SK-N-SH treated with all-trans-retinoic acid at 6 μM for 48 hours (cell line): ENCODE measurements at regions not wholly inside any gene's neighbourhood (a gene's known extent, or its start where the extent isn't known, plus 50 kb on each side); places are given as distances from the start of the nearest gene placed in this dataset.
A peak's percentile ranks its signal among the peaks of the same experiment; 100 is the strongest.

ENCODE experiments used
- ATAC-seq: fragments of 200-7000 bp; cut with Tn5 transposase; 3 replicates; pipeline ENCODE4 v1.9.1; 2020; ENCODE audit warnings: mild to moderate bottlenecking, moderate library complexity
- ARNTL ChIP-seq: fragments of 450-650 bp; formaldehyde crosslinking; IDR thresholded peaks from 2 replicates; pipeline ENCODE4 v1.5.0; 2020; ENCODE audit warnings: low read depth, mild to moderate bottlenecking, moderate library complexity, borderline replicate concordance
- BACH2 ChIP-seq: fragments of 250-450 bp; sonication (Bioruptor Pico); IDR thresholded peaks from 2 replicates; pipeline ENCODE4 v1.9.0; 2021; ENCODE audit warnings: mild to moderate bottlenecking, borderline replicate concordance
- CREB5 ChIP-seq: fragments of 250-450 bp; sonication (Bioruptor Pico); IDR thresholded peaks from 2 replicates; pipeline ENCODE4 v1.5.1; 2020; ENCODE audit warnings: low read depth, mild to moderate bottlenecking, moderate library complexity
- CSDC2 ChIP-seq: fragments of 250-450 bp; sonication (Bioruptor Pico); IDR thresholded peaks from 2 replicates; pipeline ENCODE4 v1.5.0; 2020; ENCODE audit warnings: mild to moderate bottlenecking, moderate library complexity
- CSRNP3 ChIP-seq: fragments of 250-450 bp; sonication (Bioruptor Pico); IDR thresholded peaks from 2 replicates; pipeline ENCODE4 v1.5.1; 2021; ENCODE audit warnings: mild to moderate bottlenecking, moderate library complexity
- ESRRG ChIP-seq: fragments of 250-450 bp; sonication (Bioruptor Pico); IDR thresholded peaks from 2 replicates; pipeline ENCODE4 v1.6.1; 2021; ENCODE audit warnings: mild to moderate bottlenecking
- GLIS3 ChIP-seq: fragments of 250-450 bp; sonication (Bioruptor Pico); IDR thresholded peaks from 2 replicates; pipeline ENCODE4 v1.5.0; 2020; ENCODE audit warnings: mild to moderate bottlenecking, moderate library complexity
- OSR1 ChIP-seq: fragments of 250-450 bp; sonication (Bioruptor Pico); IDR thresholded peaks from 2 replicates; pipeline ENCODE4 v1.8.0; 2022; ENCODE audit warnings: moderate library complexity, mild to moderate bottlenecking, inconsistent platforms
- PATZ1 ChIP-seq: fragments of 250-450 bp; sonication (Bioruptor Pico); IDR thresholded peaks from 2 replicates; pipeline ENCODE4 v1.8.0; 2020; ENCODE audit warnings: mild to moderate bottlenecking, moderate library complexity, borderline replicate concordance
- POU6F1 ChIP-seq: fragments of 250-450 bp; sonication (Bioruptor Pico); IDR thresholded peaks from 2 replicates; pipeline ENCODE4 v1.8.0; 2021; ENCODE audit warnings: low read depth, mild to moderate bottlenecking, moderate library complexity, borderline replicate concordance
- PPARA ChIP-seq: fragments of 250-450 bp; sonication (Bioruptor Pico); IDR thresholded peaks from 2 replicates; pipeline ENCODE4 v1.5.0; 2020; ENCODE audit warnings: mild to moderate bottlenecking, borderline replicate concordance
- RARB ChIP-seq: fragments of 250-450 bp; sonication (Bioruptor Pico); IDR thresholded peaks from 2 replicates; pipeline ENCODE4 v1.8.0; 2021; ENCODE audit warnings: mild to moderate bottlenecking, moderate library complexity
- SNAI2 ChIP-seq: fragments of 250-450 bp; sonication (Bioruptor Pico); IDR thresholded peaks from 2 replicates; pipeline ENCODE4 v1.5.0; 2020; ENCODE audit warnings: mild to moderate bottlenecking, moderate library complexity
- TCF4 ChIP-seq: fragments of 250-450 bp; sonication (Bioruptor Pico); IDR thresholded peaks from 2 replicates; pipeline ENCODE4 v1.8.0; 2021; ENCODE audit warnings: mild to moderate bottlenecking, moderate library complexity, borderline replicate concordance
- TOX ChIP-seq: fragments of 250-450 bp; sonication (Bioruptor Pico); IDR thresholded peaks from 2 replicates; pipeline ENCODE4 v1.8.0; 2021; ENCODE audit warnings: mild to moderate bottlenecking, moderate library complexity, borderline replicate concordance
- TSHZ2 ChIP-seq: fragments of 250-450 bp; sonication (Bioruptor Pico); IDR thresholded peaks from 2 replicates; pipeline ENCODE4 v1.5.0; 2020; ENCODE audit warnings: mild to moderate bottlenecking, moderate library complexity
- ZFP3 ChIP-seq: fragments of 250-450 bp; sonication (Bioruptor Pico); IDR thresholded peaks from 2 replicates; pipeline ENCODE4 v1.5.0; 2020; ENCODE audit warnings: mild to moderate bottlenecking, moderate library complexity
- ZFP30 ChIP-seq: fragments of 450-650 bp; formaldehyde crosslinking; IDR thresholded peaks from 2 replicates; pipeline ENCODE4 v1.5.0; 2022; ENCODE audit warnings: mild to moderate bottlenecking, moderate library complexity
- ZNF565 ChIP-seq: fragments of 450-650 bp; formaldehyde crosslinking; conservative IDR thresholded peaks from 2 replicates; pipeline ENCODE4 v1.5.0; 2020; ENCODE audit warnings: low read depth, mild to moderate bottlenecking, moderate library complexity
- ZNF70 ChIP-seq: fragments of 450-650 bp; formaldehyde crosslinking; IDR thresholded peaks from 2 replicates; pipeline ENCODE4 v1.5.0; 2020; ENCODE audit warnings: mild to moderate bottlenecking, moderate library complexity
- ZNF8 ChIP-seq: fragments of 450-650 bp; formaldehyde crosslinking; IDR thresholded peaks from 2 replicates; pipeline ENCODE4 v1.5.0; 2020; ENCODE audit warnings: mild to moderate bottlenecking, moderate library complexity

GRCh38 chr2:5538772-5539171, 153.4 kb upstream of the SOX11 start:
- peak; percentile 44; the same call in 1 of the 3 replicates for ATAC-seq
- TF ChIP-seq RARB, result no peak
- TF ChIP-seq ZNF565 (CRISPR knock-in tag), result 0 out of 2 replicates have a peak, but pooled peaks have one; percentile 27
- peak; percentile 69; the same call in 1 of the 2 replicates for TF ChIP-seq TCF4 (CRISPR knock-in tag)

- TF ChIP-seq TOX (CRISPR knock-in tag), result no peak
- TF ChIP-seq CREB5 (CRISPR knock-in tag), result no peak
- no peak for TF ChIP-seq CSDC2 (CRISPR knock-in tag)
- TF ChIP-seq ZNF565 (CRISPR knock-in tag), result no peak
- no peak for TF ChIP-seq ARNTL (CRISPR knock-in tag)
- no peak for TF ChIP-seq ESRRG (CRISPR knock-in tag)
- no peak for ATAC-seq
These were observed 152.7 kb upstream of the SOX11 start for GRCh38 chr2:5539282-5540165.

GRCh38 chr2:5540856-5541255, 151.3 kb upstream of the SOX11 start:
- no peak for ATAC-seq
- TF ChIP-seq RARB (no peak), GLIS3 (CRISPR knock-in tag) (no peak), ESRRG (CRISPR knock-in tag) (no peak), TCF4 (CRISPR knock-in tag) (peak; percentile 27; the same call in 1 of the 2 replicates), ZNF70 (no peak), ZFP3 (CRISPR knock-in tag) (no peak), PPARA (CRISPR knock-in tag) (no peak)

- TF ChIP-seq ZNF70 (no peak), POU6F1 (no peak), ZNF8 (CRISPR knock-in tag) (no peak), ZFP30 (no peak), BACH2 (CRISPR knock-in tag) (no peak), PATZ1 (CRISPR knock-in tag) (no peak), TSHZ2 (no peak), OSR1 (CRISPR knock-in tag) (no peak), CSDC2 (CRISPR knock-in tag) (no peak), ARNTL (CRISPR knock-in tag) (no peak), TOX (CRISPR knock-in tag) (no peak), ESRRG (CRISPR knock-in tag) (no peak), CSRNP3 (CRISPR knock-in tag) (no peak), SNAI2 (no peak), PPARA (CRISPR knock-in tag) (no peak)
- TF ChIP-seq, all 23 proteins: peak for 0
- ATAC-seq, result no peak
These were observed 147.9 kb upstream of the SOX11 start for GRCh38 chr2:5544205-5544786.
